Stimulated activated CD8-positive, alpha-beta memory T cell treated with anti-CD3 and anti-CD28 coated beads, Interleukin-7, amount 100 ng/mL, for 4 hours (primary cell): ENCODE measurements at regions not wholly inside any gene's neighbourhood (a gene's known extent, or its start where the extent isn't known, plus 50 kb on each side); places are given as distances from the start of the nearest gene placed in this dataset.
"Not testable (repeated sequence)": the region's sequence is repeated elsewhere in the genome, so short reads cannot be mapped to it uniquely, and the experiment has no call there.

ENCODE experiments used
- DNase-seq, 2 donors: peaks; one replicate each; pipeline ENCODE4 v3.0.0-alpha.2; 2020; ENCODE audit warnings: low read depth in 2 of 2

DNA sequence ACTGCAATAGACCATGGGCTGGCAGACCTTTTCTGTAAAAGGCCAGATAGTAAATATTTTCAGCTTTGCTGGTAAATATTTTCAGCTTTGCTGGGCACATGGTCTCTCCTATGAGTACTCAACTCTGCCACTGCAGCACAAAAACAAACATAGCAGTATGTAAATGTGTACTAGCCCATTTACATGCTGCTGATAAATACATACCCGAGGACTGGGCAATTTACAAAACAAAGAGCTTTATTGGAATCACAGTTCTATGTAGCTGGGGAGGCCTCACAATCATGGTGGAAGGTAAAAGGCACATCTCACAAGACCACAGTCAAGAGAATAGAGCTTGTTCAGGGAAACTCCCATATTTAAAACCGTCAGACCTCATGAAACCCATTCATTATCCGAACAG lies 793.0 kb downstream of the EDEM1 start:
- no peak for DNase-seq

DNA sequence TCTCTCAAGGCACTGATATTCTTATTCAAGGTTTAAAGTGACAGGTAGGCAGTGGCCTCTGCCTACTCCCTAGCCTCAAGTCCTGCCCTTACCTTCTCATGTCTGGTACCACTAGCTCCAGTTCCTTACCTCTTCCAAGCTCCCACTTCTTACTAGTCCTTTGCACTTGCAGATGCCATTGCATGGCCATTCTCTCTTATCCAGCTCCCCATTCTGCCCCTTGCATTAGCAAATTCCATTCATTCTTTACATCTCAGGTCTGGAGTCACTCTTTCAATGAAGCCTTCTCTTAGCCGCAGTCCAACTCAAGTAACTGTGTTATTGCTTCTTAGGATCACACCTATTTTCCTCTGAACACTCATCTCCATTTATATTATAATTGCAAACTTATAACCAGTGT lies 807.1 kb downstream of the EDEM1 start:
- DNase-seq: no peak

DNA sequence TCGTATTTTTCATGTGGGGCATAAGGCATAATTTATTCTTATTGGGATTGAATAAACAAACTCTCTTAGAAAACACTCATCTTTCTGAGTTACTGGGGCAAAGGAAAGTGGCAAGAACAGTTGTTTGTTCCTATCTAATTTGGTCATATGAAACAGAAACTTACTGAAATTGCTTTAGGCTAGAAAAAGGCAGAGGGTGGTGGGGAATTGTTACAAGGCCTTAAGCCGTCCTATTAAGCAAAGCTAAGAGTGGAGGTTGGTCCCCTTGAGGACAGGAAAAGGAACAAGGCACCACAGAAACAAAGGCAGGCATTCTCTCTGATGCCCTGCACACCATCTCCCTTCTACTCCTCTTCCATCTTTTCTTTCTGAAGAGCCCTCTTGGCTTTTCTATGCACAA lies 830.9 kb downstream of the EDEM1 start:
- DNase-seq: no peak

DNA sequence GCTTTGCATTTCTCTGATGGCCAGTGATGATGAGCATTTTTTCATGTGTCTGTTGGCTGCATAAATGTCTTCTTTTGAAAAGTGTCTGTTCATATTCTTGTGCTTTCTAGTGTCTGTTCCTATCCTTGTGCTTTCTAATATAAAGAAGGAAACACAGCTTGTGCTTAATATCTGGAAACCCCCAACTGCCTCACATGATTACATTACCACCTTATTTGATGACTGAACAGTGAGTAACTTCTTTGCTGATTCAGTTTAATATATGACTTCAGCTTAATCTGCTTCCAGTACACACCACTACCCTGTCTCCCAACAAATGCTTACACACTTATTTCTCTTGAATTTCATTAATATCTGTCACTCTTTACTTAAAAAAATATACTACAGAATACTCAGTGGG lies 835.1 kb downstream of the EDEM1 start:
- no peak for DNase-seq

DNA sequence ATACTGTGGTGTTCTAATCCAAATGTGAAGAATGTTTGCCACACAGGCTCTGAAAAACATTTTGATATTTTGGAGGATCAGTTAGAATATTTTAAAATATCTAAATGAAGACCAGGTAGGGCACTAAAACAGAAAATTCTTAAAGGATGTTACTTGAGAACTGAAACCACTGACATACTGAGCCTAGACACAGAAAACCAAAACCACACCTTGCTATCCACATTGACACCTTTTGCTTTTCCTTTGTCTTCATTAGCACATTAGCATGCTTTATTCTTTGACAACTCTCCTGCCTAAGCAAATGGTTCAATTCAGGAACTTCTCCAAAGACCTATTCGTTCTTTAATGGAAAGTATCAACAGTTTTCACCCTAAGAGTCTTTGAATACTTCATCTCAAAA lies 835.9 kb upstream of the GRM7 start:
- DNase-seq: no peak

GRCh38 chr3:6030648-6031047 lies 830.3 kb upstream of the GRM7 start:
- not testable (repeated sequence) for DNase-seq

GRCh38 chr3:6035626-6036025 lies 825.3 kb upstream of the GRM7 start:
- DNase-seq: no peak

DNA sequence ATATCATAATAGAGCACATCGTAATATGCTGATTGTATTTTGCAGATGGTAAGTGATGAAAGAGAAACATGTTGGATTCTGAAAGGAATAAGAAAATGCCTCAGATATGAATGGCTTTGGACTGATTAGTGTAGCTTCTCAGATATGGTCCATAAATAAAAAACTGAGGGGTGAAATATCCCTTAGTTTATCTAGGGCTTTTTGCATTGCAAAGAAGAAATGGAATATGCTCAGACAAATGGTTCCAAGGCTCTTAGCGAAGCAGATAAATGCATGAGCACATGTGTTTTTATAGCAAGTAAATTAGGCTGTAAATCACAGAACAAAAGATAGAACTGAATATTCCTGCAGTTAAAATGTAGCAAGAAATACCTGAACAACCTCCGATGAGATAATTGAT lies 820.9 kb upstream of the GRM7 start:
- DNase-seq: no peak

DNA sequence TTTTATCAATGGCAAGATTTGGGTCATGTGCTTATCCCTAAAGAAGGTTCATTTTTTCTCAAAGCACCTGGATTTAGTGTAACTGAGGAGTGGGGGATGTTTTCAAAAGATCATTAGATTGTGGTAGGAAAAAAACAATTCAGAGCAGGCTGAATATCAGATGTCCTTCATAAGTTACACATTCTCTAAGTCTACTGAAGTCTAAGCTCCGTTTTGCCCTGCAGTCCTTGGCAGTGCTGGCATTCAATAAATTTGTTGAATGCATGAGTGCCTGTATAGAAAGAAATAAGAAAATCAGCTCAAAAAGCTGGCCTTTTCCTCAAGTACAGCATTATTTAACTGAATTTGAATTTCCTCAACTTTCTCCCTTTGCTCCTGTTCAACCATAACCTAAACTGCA lies 819.0 kb upstream of the GRM7 start:
- no peak for DNase-seq

- DNase-seq: no peak
Observed at GRCh38 chr3:6047016-6047415, 813.9 kb upstream of the GRM7 start.

- DNase-seq: no peak
Observed at GRCh38 chr3:6060251-6060650, 800.7 kb upstream of the GRM7 start.

GRCh38 chr3:6062261-6063187 lies 798.4 kb upstream of the GRM7 start:
- no peak for DNase-seq

DNA sequence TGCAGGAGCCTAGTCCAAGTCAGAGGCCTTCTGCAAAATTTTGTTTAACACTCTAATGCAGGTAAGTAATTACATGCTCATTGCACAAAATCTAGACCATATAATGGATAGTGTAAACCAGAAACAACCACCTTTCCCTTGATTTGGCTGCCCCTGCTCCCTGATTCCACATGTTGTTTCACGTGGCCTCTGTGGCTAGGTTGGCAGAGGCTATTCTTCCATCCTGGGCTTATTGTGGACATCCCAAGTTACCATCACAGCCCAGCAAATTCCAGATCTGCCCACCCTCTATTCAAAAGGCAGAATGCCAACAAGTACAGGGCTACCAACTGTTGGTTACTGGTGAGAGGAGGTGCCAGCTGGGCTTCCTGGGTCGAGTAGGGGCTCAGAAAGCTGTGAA lies 794.5 kb upstream of the GRM7 start:
- no peak for DNase-seq

- DNase-seq: not testable (repeated sequence)
Observed at GRCh38 chr3:6066868-6067578, 793.9 kb upstream of the GRM7 start.

GRCh38 chr3:6074952-6075351 lies 786.0 kb upstream of the GRM7 start:
- DNase-seq: no peak

DNA sequence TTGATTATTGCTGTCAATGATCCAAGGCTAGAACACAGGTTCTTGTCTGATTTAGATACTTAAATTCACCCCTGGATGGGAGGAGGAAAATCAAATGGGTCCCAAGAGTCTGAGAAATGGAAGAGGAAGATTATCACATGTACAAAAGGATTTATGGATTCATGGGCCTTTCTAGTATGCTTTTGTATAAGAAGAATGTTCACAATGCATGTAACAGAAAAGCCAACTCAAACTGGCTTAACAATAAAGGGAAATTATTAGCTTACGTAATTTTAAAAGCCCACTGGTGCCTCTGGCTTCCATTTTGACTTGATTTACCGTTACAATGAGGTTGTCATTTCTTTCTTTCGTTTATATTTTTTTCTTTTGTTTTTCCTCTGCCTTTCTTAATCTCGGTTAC lies 782.5 kb upstream of the GRM7 start:
- no peak for DNase-seq

DNA sequence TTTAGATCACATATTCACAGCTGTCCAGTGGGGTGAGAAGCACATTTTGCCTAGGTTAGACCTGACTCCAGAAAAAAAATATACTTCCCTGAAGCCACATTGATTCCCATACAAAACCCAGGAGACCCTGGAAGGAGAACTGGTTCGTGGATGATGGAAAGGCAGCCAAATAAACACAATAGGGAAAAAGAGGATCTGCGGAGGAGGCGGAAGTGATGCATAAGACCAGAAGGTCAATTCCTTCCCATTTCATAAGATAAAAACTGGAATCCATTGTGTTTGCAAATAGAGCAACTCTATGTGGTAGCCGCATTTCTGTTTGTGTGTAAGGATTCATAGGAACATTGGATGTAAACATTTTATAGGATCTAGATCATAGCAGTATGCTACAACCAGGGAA lies 781.9 kb upstream of the GRM7 start:
- no peak for DNase-seq

GRCh38 chr3:6079561-6080179 lies 781.2 kb upstream of the GRM7 start:
- no peak for DNase-seq

DNA sequence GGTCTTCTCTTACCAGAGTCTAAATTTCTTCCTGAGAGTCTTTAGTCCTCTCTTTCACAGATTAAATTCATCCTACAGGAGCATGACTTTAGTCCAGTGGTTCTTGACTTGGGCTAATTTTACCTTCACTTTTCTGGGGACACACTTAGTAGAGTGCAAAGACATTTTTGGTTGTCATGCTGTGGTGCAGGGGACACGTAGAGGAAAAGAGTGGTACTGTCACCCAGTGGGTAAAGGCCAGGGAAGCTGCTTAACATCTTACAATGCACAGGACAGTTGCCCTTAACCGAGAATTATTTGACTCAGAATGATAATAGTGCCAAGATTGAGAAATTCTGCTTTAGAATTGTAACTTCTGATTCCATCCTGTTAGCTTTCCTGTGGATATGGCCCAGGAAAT lies 772.5 kb upstream of the GRM7 start:
- no peak for DNase-seq

GRCh38 chr3:6089780-6090179 lies 771.1 kb upstream of the GRM7 start:
- DNase-seq: no peak

DNA sequence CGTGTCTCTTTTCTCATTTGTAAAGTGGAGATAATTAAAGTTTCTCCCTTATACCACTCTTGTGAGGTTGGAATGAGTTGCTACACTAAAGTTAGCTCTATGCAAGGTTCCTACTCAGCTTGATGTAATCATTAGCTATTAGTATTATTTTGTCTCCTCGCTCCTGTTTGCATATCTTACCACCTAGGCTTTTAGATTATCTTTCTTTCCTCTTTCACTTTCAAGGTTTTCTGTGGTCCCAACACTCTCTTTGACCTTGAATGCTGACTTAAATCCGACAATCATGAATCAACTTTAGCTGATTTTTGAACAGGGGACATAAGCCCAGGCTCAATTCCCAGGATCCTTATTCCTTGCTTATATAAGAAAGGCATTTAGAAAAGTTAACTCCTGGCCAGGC lies 769.7 kb upstream of the GRM7 start:
- DNase-seq: no peak

- no peak for DNase-seq
Observed at GRCh38 chr3:6095006-6095405, 765.9 kb upstream of the GRM7 start.

DNA sequence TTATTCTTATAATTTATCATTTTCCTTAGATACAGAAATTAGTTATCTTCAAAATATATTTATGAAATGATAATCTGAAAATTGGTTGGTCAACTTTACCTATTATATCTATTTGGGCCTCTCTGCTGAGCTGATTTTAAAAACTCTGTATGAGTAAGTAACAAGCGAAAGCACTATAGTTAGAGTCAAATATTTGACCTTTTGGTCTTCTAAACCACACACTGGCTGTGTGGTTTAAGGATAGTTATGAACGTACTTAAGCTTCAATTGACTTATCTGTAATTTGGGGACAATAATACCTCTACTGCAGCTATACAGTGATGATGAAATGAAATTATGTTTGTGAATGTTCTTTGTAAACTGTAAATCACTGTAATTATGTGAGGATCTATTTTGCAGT lies 763.9 kb upstream of the GRM7 start:
- no peak for DNase-seq
